ENCODE measurements at regions not wholly inside any gene's neighbourhood (a gene's known extent, or its start where the extent isn't known, plus 50 kb on each side); places are given as distances from the start of the nearest gene placed in this dataset.

- no peak for TF ChIP-seq CBX2 (IDR thresholded peaks at IDR 0.05; ENCODE audit: insufficient read depth, low read length, poor library complexity, severe bottlenecking)
- no peak for TF ChIP-seq ZFX (CRISPR knock-in tag; IDR thresholded peaks at IDR 0.05)
- TF ChIP-seq REST (IDR thresholded peaks at IDR 0.05; ENCODE audit: borderline replicate concordance): no peak
- TF ChIP-seq REST (CRISPR knock-in tag; IDR thresholded peaks at IDR 0.05; ENCODE audit: low read depth): no peak
- no peak for TF ChIP-seq TOE1 (IDR thresholded peaks at IDR 0.05; ENCODE audit: borderline replicate concordance)
- no peak for TF ChIP-seq TOE1 (CRISPR knock-in tag; IDR thresholded peaks at IDR 0.05; ENCODE audit: borderline replicate concordance, low read depth)
- TF ChIP-seq POLR2AphosphoS2 (IDR thresholded peaks at IDR 0.05; ENCODE audit: low read length): no peak
- no peak for TF ChIP-seq CTCF (IDR thresholded peaks at IDR 0.05 in 2 of 3, conservative IDR thresholded peaks at IDR 0.05 in 1 of 3; ENCODE audit: insufficient read depth in 2 of 3, low read depth in 1 of 3, low read length in 3 of 3)
- TF ChIP-seq CBX3 (IDR thresholded peaks at IDR 0.05; ENCODE audit: borderline replicate concordance in 1 of 2, low read length in 2 of 2): no peak
- no peak for TF ChIP-seq CEBPB (tag; IDR thresholded peaks at IDR 0.05)
- no peak for TF ChIP-seq KDM1A (IDR thresholded peaks at IDR 0.05)
- no peak for TF ChIP-seq MEF2D (tag; conservative IDR thresholded peaks at IDR 0.05; ENCODE audit: low read depth)
- TF ChIP-seq SPI1 (IDR thresholded peaks at IDR 0.05; ENCODE audit: borderline replicate concordance, low read depth, low read length): no peak
- no peak for TF ChIP-seq NBN (IDR thresholded peaks at IDR 0.05; ENCODE audit: low read depth)
- TF ChIP-seq DDX20 (tag; IDR thresholded peaks at IDR 0.05; ENCODE audit: low read depth): no peak
These were observed 562.2 kb downstream of the HTR1A start for GRCh38 chr5:63400079-63400478.

All from K562 (cell line).